WI38 (cell line): ENCODE measurements at regions not wholly inside any gene's neighbourhood (a gene's known extent, or its start where the extent isn't known, plus 50 kb on each side); places are given as distances from the start of the nearest gene placed in this dataset.

ENCODE experiments used
- H3K4me3 ChIP-seq: 2 replicates; pipeline ENCODE4 v1.5.1; 2011; ENCODE audit warnings: low read depth, mild to moderate bottlenecking, control low read depth, low read length
- TF ChIP-seq, protein P1 (sequence below): IDR thresholded peaks from 2 replicates; pipeline ENCODE4 v1.5.1; 2012; ENCODE audit warnings: low read depth, mild to moderate bottlenecking, control low read depth, low read length

DNA sequence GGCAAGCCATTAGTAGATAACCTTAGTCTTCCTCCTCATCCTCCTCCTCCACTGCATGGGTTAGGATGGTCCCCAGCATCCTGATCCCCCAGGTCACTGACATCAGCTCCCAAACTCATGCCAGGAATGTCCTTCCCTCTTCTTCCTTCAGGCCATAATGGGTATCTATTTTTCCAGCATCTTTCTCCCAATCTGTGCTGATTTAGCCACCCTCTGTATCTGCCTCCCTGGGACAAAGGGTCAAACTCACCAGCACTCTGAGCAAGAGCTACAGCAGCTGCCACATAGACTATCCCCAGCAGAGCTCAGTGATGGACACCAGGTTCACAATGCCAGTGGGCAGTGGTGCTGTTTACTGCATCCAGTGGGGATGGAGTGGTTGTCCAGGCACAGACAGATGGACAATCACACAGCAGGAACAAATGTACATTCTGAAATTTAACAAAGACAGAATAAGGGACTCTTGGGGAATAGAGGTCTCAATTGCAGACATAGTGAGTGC lies 115.2 kb upstream of the TOP3B start:
- no peak overlapping the region for H3K4me3 ChIP-seq
- TF ChIP-seq, protein P1, sequence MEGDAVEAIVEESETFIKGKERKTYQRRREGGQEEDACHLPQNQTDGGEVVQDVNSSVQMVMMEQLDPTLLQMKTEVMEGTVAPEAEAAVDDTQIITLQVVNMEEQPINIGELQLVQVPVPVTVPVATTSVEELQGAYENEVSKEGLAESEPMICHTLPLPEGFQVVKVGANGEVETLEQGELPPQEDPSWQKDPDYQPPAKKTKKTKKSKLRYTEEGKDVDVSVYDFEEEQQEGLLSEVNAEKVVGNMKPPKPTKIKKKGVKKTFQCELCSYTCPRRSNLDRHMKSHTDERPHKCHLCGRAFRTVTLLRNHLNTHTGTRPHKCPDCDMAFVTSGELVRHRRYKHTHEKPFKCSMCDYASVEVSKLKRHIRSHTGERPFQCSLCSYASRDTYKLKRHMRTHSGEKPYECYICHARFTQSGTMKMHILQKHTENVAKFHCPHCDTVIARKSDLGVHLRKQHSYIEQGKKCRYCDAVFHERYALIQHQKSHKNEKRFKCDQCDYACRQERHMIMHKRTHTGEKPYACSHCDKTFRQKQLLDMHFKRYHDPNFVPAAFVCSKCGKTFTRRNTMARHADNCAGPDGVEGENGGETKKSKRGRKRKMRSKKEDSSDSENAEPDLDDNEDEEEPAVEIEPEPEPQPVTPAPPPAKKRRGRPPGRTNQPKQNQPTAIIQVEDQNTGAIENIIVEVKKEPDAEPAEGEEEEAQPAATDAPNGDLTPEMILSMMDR, result no peak

DNA sequence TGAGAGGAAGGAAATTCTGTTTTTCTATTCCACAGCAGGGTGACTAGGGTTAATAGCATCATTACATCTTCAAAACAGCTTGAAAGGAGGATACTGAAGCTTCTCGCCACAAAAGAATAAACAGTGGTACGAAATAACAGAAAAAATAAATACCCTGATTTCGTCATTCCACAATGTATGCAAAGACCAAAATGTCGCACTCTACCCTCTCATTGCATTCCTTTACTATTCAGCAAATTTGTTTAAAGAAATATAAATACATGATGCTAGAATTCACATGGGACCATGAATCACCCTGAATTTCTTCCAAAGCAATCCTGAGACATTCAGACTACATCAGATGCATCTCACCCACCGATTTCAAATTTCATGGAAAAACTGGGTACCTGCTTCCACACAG lies 112.3 kb upstream of the TOP3B start:
- TF ChIP-seq, protein P1, result no peak
- no peak overlapping the region for H3K4me3 ChIP-seq

DNA sequence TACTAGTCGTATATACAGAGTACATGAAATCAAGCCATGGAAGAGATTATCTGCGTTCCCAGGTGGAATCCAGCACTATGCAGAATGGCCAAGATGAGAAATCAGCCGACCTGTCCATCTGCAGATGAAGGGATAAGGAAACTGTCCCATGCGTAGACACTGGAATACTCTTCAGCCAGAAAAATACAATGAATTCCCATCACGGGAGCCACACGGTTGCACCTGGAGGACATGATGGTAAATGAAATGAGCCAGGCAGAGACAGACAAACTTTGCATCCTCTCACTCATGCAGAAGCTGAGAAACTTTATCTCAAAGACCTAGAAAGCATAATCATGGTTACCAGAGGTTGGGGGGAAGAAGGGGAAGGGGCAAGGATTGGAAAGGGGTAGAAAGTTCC lies 111.9 kb upstream of the TOP3B start:
- TF ChIP-seq, protein P1, result no peak
- no peak overlapping the region for H3K4me3 ChIP-seq

DNA sequence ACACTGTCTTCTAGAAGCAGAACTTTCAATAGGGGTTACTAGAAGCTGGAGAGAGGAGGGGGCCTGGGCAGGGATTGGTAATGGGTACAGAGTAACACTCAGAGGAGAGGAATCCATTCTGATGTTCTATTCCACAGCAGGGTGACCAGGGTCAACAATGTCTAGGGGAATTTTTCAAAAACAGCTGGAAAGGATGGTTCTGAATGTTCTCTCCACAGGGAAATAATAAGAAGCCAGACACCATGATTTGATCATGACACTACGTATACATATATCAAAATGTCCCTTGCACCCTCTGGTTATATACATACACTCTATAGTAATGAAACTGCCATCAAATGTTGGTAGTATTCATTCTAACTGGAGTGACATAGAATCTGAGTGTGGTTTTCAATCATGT lies 111.2 kb upstream of the TOP3B start:
- TF ChIP-seq, protein P1, result no peak
- no peak overlapping the region for H3K4me3 ChIP-seq

DNA sequence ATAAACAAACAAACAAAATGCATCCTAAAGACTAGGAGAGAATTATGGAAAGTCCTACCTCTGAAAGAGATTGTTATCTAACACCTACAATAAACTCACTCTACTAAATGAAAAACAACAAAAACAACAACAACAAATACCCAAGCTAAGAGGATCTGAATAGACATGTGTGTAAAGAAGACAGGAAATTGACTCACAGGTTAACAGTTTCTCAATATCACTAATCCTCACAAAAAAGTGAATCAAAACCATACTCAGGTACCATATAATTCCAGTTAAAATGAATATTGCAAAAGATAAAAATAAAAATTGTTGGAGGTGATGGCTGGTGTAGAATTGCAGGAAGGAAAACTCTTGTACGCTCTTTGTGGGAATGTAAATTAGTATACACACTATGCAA lies 110.4 kb upstream of the TOP3B start:
- no peak overlapping the region for H3K4me3 ChIP-seq
- TF ChIP-seq, protein P1, result no peak

DNA sequence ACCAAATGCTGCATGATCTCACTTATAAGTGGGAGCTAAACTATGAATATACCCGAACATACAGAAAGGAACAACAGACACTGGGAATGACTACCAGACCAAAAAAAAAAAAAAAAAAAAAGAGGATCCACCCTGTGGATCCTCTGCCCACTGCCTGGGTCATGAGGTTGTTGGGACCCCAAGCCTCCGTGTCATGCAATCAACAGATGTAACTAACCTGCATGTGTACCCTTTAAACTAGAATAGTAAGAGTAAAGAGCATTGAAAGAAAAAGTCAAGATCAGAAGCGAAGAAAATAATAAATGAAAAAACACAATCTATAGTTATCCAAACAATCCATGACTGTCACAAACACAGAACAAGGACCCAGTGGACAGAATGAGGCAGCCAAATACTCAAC lies 109.5 kb upstream of the TOP3B start:
- TF ChIP-seq, protein P1, result no peak

DNA sequence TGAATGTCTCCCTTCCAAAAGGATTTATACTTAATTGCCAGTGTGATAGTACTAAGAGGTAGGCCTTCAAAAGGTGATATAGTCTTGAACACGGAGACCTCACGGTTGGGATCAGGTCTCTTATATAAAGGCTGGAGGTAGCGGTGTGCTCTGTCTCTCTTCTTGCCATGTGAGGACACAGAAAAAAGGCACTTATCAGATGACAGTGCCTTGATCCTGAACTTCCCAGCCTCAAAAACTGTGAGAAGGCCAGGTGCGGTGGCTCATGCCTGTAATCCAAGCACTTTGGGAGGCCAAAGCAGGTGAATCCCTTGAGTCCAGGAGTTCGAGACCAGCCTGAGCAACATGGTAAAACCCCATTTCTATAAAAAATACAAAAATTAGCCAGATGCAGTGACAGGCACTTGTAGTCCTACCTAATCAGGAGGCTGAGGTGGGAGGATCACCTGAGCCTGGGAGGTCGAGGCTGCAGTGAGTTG lies 108.9 kb upstream of the TOP3B start:
- TF ChIP-seq, protein P1, result no peak
- H3K4me3 ChIP-seq, result no peak overlapping the region

More for the DNA sequence above, 109.5 kb upstream of the TOP3B start:
- H3K4me3 ChIP-seq, result no peak overlapping the region
